Lower leg skin (tissue), 4 donors: ENCODE measurements at regions not wholly inside any gene's neighbourhood (a gene's known extent, or its start where the extent isn't known, plus 50 kb on each side); places are given as distances from the start of the nearest gene placed in this dataset.

Source experiments
- DNase-seq, 2 donors: peaks; one replicate each; pipeline ENCODE4 v3.0.0-alpha.2; 2019; ENCODE audit warnings: low spot score in 2 of 2
- H3K4me3 ChIP-seq: fragments of 200-600 bp; sonication (generic); 2 replicates; pipeline ENCODE4 v1.5.1; 2017; ENCODE audit warnings: mild to moderate bottlenecking, low read depth; ENCODE audit not compliant: poor library complexity, severe bottlenecking
- POLR2A ChIP-seq, 2 donors: fragments of 450-650 bp; IDR thresholded peaks; one replicate each; pipeline ENCODE4 v1.6.1; 2016 to 2017; ENCODE audit warnings: antibody characterized with exemption in 2 of 2, mild to moderate bottlenecking in 1 of 2, moderate library complexity in 1 of 2
- WGBS, 2 donors: methylation state at CpG; one replicate each; pipeline ENCODE4 v1.1.5; 2018; 5-methylcytosine and 5-hydroxymethylcytosine counted together
- intact Hi-C: fragments of 100-400 bp; cut with DNase I; formaldehyde crosslinking; loops from one replicate; pipeline ENCODE4 v1.15.0; 2023; ENCODE audit warnings: low total_unique reads
- TF ChIP-seq, protein P1 (sequence below), 3 donors: fragments of 450-650 bp; IDR thresholded peaks; one replicate each; pipeline ENCODE4 v1.5.1; 2016; ENCODE audit warnings: antibody characterized with exemption in 3 of 3, mild to moderate bottlenecking in 3 of 3, moderate library complexity in 2 of 3

DNA sequence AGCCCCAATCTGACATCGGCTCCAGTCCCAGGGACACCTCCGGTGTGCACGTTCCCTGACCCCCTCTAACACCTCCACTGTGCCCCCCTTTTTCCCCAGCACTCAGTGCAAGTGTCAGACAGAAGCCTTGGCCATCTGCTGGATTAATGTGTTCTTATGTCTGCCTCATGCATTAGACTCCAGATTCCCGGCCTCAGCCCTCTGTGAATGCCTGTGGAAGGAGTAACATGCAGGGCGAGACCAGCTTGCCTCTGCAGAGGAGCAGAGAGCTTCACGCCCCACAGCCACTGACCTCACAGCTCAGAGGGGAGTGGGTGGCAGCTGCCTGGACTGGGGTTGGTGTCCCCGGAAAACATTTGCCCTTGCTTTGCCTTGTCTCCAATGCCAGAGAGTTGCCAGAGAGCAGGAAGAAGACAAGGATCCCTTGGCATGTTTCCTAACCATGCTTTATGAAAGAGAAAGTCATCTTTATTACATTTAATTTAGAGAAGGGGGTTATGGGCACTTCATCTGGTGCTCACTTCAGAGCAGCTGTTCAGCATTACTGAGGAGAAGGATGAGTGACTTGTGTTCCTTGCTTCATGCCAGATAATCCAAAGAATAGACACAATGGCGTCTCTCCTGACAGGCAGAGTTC is 91.6 kb upstream of the CXCL12 start:
- intact Hi-C loops, result no loop called here
- no peak for DNase-seq
- TF ChIP-seq, protein P1, sequence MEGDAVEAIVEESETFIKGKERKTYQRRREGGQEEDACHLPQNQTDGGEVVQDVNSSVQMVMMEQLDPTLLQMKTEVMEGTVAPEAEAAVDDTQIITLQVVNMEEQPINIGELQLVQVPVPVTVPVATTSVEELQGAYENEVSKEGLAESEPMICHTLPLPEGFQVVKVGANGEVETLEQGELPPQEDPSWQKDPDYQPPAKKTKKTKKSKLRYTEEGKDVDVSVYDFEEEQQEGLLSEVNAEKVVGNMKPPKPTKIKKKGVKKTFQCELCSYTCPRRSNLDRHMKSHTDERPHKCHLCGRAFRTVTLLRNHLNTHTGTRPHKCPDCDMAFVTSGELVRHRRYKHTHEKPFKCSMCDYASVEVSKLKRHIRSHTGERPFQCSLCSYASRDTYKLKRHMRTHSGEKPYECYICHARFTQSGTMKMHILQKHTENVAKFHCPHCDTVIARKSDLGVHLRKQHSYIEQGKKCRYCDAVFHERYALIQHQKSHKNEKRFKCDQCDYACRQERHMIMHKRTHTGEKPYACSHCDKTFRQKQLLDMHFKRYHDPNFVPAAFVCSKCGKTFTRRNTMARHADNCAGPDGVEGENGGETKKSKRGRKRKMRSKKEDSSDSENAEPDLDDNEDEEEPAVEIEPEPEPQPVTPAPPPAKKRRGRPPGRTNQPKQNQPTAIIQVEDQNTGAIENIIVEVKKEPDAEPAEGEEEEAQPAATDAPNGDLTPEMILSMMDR (IDR thresholded peaks at IDR 0.05), result no peak
- no peak for TF ChIP-seq POLR2A (IDR thresholded peaks at IDR 0.05)
- 47 to 63% methylated on average over 8 of the region's 8 CpGs for WGBS, 2 donors
- no peak overlapping the region for H3K4me3 ChIP-seq

GRCh38 chr10:44477046-44477425 is 92.1 kb upstream of the CXCL12 start:
- DNase-seq, result no peak
- 36 to 45% methylated on average over 1 of the region's 1 CpG for WGBS, 2 donors
- TF ChIP-seq, protein P1 (IDR thresholded peaks at IDR 0.05), result no peak
- no peak for TF ChIP-seq POLR2A (IDR thresholded peaks at IDR 0.05)
- intact Hi-C loops, result no loop called here
- no peak overlapping the region for H3K4me3 ChIP-seq

- intact Hi-C loops, result no loop called here
- no peak overlapping the region for H3K4me3 ChIP-seq
- TF ChIP-seq POLR2A (IDR thresholded peaks at IDR 0.05), result no peak
- TF ChIP-seq, protein P1 (IDR thresholded peaks at IDR 0.05), result no peak
- no peak for DNase-seq
- WGBS, 2 donors, result 59 to 62% methylated on average over 2 of the region's 2 CpGs
Observed at GRCh38 chr10:44478040-44478439, 93.1 kb upstream of the CXCL12 start.

- intact Hi-C loops, result no loop called here
- 48 to 53% methylated on average over 8 of the region's 8 CpGs for WGBS, 2 donors
- DNase-seq, result no peak
- no peak for TF ChIP-seq POLR2A (IDR thresholded peaks at IDR 0.05)
- TF ChIP-seq, protein P1 (IDR thresholded peaks at IDR 0.05), result no peak
- H3K4me3 ChIP-seq, result no peak overlapping the region
Observed at GRCh38 chr10:44478876-44479705, 94.2 kb upstream of the CXCL12 start.

DNA sequence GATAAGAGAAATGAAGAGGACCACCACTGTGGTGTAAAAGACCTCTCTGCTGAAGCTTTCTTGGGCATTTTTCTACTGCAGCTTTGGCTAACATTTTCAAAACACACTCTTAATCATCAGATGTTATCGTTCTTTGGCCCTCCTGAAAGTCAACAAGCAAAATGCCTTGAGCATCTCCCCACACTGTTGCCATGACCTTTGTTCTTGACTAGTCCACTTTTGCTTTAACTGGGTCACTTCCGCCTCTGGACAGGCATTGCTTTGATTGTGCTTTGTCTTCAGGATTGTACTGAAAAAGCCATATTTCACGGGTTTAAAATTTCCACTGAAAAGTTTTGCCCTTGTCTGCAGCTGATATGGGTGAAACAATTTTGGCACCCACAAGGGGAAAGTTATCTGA is 107.8 kb upstream of the CXCL12 start:
- intact Hi-C loops, result no loop called here
- 68 to 87% methylated on average over 3 of the region's 3 CpGs for WGBS, 2 donors
- no peak for DNase-seq
- no peak for TF ChIP-seq POLR2A (IDR thresholded peaks at IDR 0.05)
- TF ChIP-seq, protein P1 (IDR thresholded peaks at IDR 0.05), result no peak
- no peak overlapping the region for H3K4me3 ChIP-seq
